SK-N-SH (cell line): ENCODE measurements at regions not wholly inside any gene's neighbourhood (a gene's known extent, or its start where the extent isn't known, plus 50 kb on each side); places are given as distances from the start of the nearest gene placed in this dataset.

Experiments
- CTCF ChIA-PET: fragments of 300-600, 350-600 bp; formaldehyde crosslinking; extraction: SDS; loops from one replicate; lab custom pipeline; 2021; lab: Yijun Ruan, JAX
- POLR2A ChIA-PET: fragments of 350-600 bp; sonication (Branson Sonifier 250); formaldehyde crosslinking; extraction: SDS; loops from one replicate; lab custom pipeline; 2020; ENCODE audit warnings: antibody characterized with exemption, inconsistent platforms; lab: Yijun Ruan, JAX
- DNase-seq: peaks from one replicate; pipeline ENCODE4 v3.0.0; 2012
- H2AFZ ChIP-seq: fragments of 200-600 bp; sonication (generic); 2 replicates; pipeline ENCODE4 v1.8.1; 2016; ENCODE audit warnings: antibody characterized with exemption, mild to moderate bottlenecking, low read depth
- H3F3A ChIP-seq: fragments of 200-600 bp; sonication (generic); replicated peaks from 2 replicates; pipeline ENCODE3; 2016; ENCODE audit warnings: antibody characterized with exemption, mild to moderate bottlenecking; ENCODE audit not compliant: insufficient read depth
- H3K27ac ChIP-seq, 2 experiments: fragments of 200-500 bp in 1 of 2; fragments of 200-600 bp in 1 of 2; sonication (Bioruptor generic) in 1 of 2; sonication (generic), shearing (Covaris generic) in 1 of 2; 2 replicates each; pipeline versions ENCODE4 v1.5.1 to v1.6.1; 2014 to 2016; ENCODE audit warnings: low read depth in 2 of 2, inconsistent platforms in 1 of 2, low read length in 1 of 2, mild to moderate bottlenecking in 1 of 2, mixed read lengths in 1 of 2
- H3K27me3 ChIP-seq: fragments of 200-600 bp; sonication (generic), shearing (Covaris generic); 2 replicates; pipeline ENCODE4 v1.6.1; 2016; ENCODE audit warnings: mixed run types; ENCODE audit not compliant: insufficient read depth
- H3K36me3 ChIP-seq, 2 experiments: fragments of 200-500 bp in 1 of 2; fragments of 200-600 bp in 1 of 2; sonication (Bioruptor generic) in 1 of 2; sonication (generic) in 1 of 2; replicated peaks in 1 of 2; 2 replicates each; pipeline versions ENCODE3 to v1.5.1; 2014 to 2016; ENCODE audit warnings: low read length in 1 of 2, mild to moderate bottlenecking in 1 of 2; ENCODE audit not compliant: insufficient read depth in 2 of 2, control insufficient read depth in 1 of 2
- H3K4me1 ChIP-seq, 2 experiments: fragments of 200-500 bp in 1 of 2; fragments of 200-600 bp in 1 of 2; sonication (Bioruptor generic) in 1 of 2; sonication (generic), shearing (Covaris generic) in 1 of 2; 2 replicates each; pipeline versions ENCODE4 v1.5.1 to v1.6.1; 2014 to 2016; ENCODE audit warnings: low read depth in 1 of 2, low read length in 1 of 2, mixed run types in 1 of 2; ENCODE audit not compliant: insufficient read depth in 2 of 2, control insufficient read depth in 1 of 2
- H3K4me2 ChIP-seq: fragments of 200-600 bp; sonication (generic), shearing (Covaris generic); 2 replicates; pipeline ENCODE4 v1.6.1; 2017; ENCODE audit warnings: mixed run types
- H3K4me3 ChIP-seq, 2 experiments: fragments of 200-500 bp in 1 of 2; fragments of 200-600 bp in 1 of 2; sonication (Bioruptor generic) in 1 of 2; sonication (generic), shearing (Covaris generic) in 1 of 2; 2 replicates each; pipeline versions ENCODE4 v1.5.1 to v1.8.1; 2014 to 2016; ENCODE audit warnings: low read depth in 2 of 2, inconsistent platforms in 1 of 2, low read length in 1 of 2, mild to moderate bottlenecking in 1 of 2, mixed read lengths in 1 of 2, moderate library complexity in 1 of 2
- H3K79me2 ChIP-seq: fragments of 200-600 bp; sonication (generic); 2 replicates; pipeline ENCODE4 v1.8.1; 2017; ENCODE audit warnings: mild to moderate bottlenecking; ENCODE audit not compliant: insufficient read depth
- H3K9ac ChIP-seq: fragments of 200-600 bp; sonication (generic); 2 replicates; pipeline ENCODE4 v1.6.1; 2017; ENCODE audit warnings: mixed run types
- H3K9me2 ChIP-seq: fragments of 200-600 bp; sonication (generic); 2 replicates; pipeline ENCODE4 v1.6.1; 2017; ENCODE audit warnings: mixed run types
- H3K9me3 ChIP-seq: fragments of 200-600 bp; sonication (generic); 2 replicates; pipeline ENCODE4 v1.6.1; 2017; ENCODE audit warnings: mixed run types, mild to moderate bottlenecking, moderate library complexity
- H4K20me1 ChIP-seq: fragments of 200-600 bp; sonication (generic); 2 replicates; pipeline ENCODE4 v1.6.1; 2017; ENCODE audit warnings: mild to moderate bottlenecking, mixed run types; ENCODE audit not compliant: insufficient read depth
- CHD2 ChIP-seq: fragments of 150-350 bp; IDR thresholded peaks from 2 replicates; pipeline ENCODE4 v1.6.1; 2018; ENCODE audit warnings: low read length; ENCODE audit not compliant: partially characterized antibody
- ELF1 ChIP-seq: IDR thresholded peaks from 2 replicates; pipeline ENCODE4 v1.4.0; 2012
- EP300 ChIP-seq, 2 experiments: IDR thresholded peaks; 2 replicates each; pipeline versions ENCODE4 v1.4.0 to v1.6.1; 2012; ENCODE audit warnings: borderline replicate concordance in 1 of 2, low read depth in 1 of 2, low read length in 1 of 2
- EZH2phosphoT487 ChIP-seq: fragments of 200-600 bp; sonication (generic); IDR thresholded peaks from 2 replicates; pipeline ENCODE4 v1.6.1; 2017; ENCODE audit warnings: low read depth, mixed run types, mild to moderate bottlenecking, antibody characterized with exemption, moderate library complexity, borderline replicate concordance
- FOSL2 ChIP-seq: IDR thresholded peaks from 2 replicates; pipeline ENCODE4 v1.4.0; 2012; ENCODE audit warnings: low read depth, mild to moderate bottlenecking, moderate library complexity, borderline replicate concordance
- FOXJ3 ChIP-seq: sonication (generic); formaldehyde crosslinking; IDR thresholded peaks from 2 replicates; pipeline ENCODE4 v1.5.1; 2020; ENCODE audit warnings: mild to moderate bottlenecking, missing genetic modification reagents
- FOXM1 ChIP-seq: IDR thresholded peaks from 2 replicates; pipeline ENCODE4 v1.4.0; 2012; ENCODE audit warnings: low read depth, mild to moderate bottlenecking
- JUND ChIP-seq: IDR thresholded peaks from 2 replicates; pipeline ENCODE4 v1.4.0; 2012
- MAX ChIP-seq: IDR thresholded peaks from 2 replicates; pipeline ENCODE4 v1.4.0; 2012; ENCODE audit warnings: low read depth
- MXI1 ChIP-seq: IDR thresholded peaks from 2 replicates; pipeline ENCODE4 v1.6.1; 2012; ENCODE audit warnings: mild to moderate bottlenecking, low read depth, low read length, improper control_type of control experiment
- NFIC ChIP-seq: IDR thresholded peaks from 2 replicates; pipeline ENCODE4 v1.4.0; 2012; ENCODE audit warnings: borderline replicate concordance
- NRF1 ChIP-seq: IDR thresholded peaks from 2 replicates; pipeline ENCODE4 v1.6.1; 2012; ENCODE audit warnings: low read depth, mild to moderate bottlenecking, low read length
- RCOR1 ChIP-seq: fragments of 150-350 bp; IDR thresholded peaks from 2 replicates; pipeline ENCODE4 v1.6.1; 2017; ENCODE audit warnings: antibody characterized with exemption, low read length
- RXRA ChIP-seq: IDR thresholded peaks from 2 replicates; pipeline ENCODE4 v1.4.0; 2012; ENCODE audit warnings: low read depth, mild to moderate bottlenecking, borderline replicate concordance
- SIN3A ChIP-seq: IDR thresholded peaks from 2 replicates; pipeline ENCODE4 v1.6.1; 2012; ENCODE audit warnings: low read depth, mild to moderate bottlenecking, low read length, moderate library complexity, borderline replicate concordance
- TAF1 ChIP-seq: IDR thresholded peaks from 2 replicates; pipeline ENCODE4 v1.6.1; 2012; ENCODE audit warnings: low read depth, mild to moderate bottlenecking, low read length, moderate library complexity, borderline replicate concordance
- TCF12 ChIP-seq: IDR thresholded peaks from 2 replicates; pipeline ENCODE4 v1.4.0; 2012
- TEAD4 ChIP-seq: IDR thresholded peaks from 2 replicates; pipeline ENCODE4 v1.4.0; 2012; ENCODE audit warnings: mild to moderate bottlenecking, borderline replicate concordance; ENCODE audit not compliant: insufficient read depth
- YY1 ChIP-seq: IDR thresholded peaks from 2 replicates; pipeline ENCODE4 v1.4.0; 2012; ENCODE audit warnings: low read depth, mild to moderate bottlenecking
- WGBS: methylation state at CpG from one replicate; pipeline ENCODE4 v1.1.6; 2017; ENCODE audit warnings: low lambda C conversion rate; 5-methylcytosine and 5-hydroxymethylcytosine counted together
- TF ChIP-seq, protein P1 (sequence below): fragments of 150-350 bp; IDR thresholded peaks from 2 replicates; pipeline ENCODE4 v1.6.1; 2017; ENCODE audit warnings: antibody characterized with exemption, low read length, low read depth, borderline replicate concordance
- TF ChIP-seq, protein P2 (sequence below): IDR thresholded peaks from 2 replicates; pipeline ENCODE4 v1.4.0; 2012; ENCODE audit warnings: low read depth, borderline replicate concordance

DNA sequence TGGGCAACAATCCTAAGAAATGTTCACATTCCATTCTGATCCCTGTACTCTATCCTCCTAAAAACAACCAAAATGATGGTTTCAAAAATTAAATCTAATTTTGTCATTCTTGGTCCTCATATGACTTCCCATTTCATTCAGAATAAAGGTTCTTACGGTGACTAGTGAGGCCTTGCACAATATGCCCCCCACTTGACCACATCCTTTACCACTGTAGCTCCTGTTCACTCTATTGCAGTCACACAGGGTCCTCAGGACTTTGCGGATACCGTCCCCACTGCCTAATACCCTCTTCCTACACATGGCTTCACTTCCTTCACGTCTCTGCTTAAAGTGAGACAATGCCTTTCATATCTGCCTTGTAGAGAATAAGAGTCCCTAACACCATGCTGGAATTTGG, 1058.7 kb upstream of the KLHL29 start:
- no peak for TF ChIP-seq FOXJ3 (CRISPR knock-in tag)
- TF ChIP-seq RXRA: no peak
- no peak for TF ChIP-seq JUND
- TF ChIP-seq RCOR1: no peak
- no peak for TF ChIP-seq NRF1
- TF ChIP-seq MXI1: no peak
- no peak for TF ChIP-seq EP300 (IDR thresholded peaks at IDR 0.05; ENCODE audit: borderline replicate concordance in 1 of 2, low read depth in 1 of 2, low read length in 1 of 2)
- TF ChIP-seq CHD2: no peak
- TF ChIP-seq MAX: no peak
- TF ChIP-seq EZH2phosphoT487: no peak
- no peak for TF ChIP-seq FOSL2
- no peak for TF ChIP-seq TEAD4
- Histone ChIP-seq H4K20me1 (no peaks in the 10 kb centered on the region), H3K27ac (no peak overlapping the region), H2AFZ (no peak overlapping the region), H3K79me2 (no peaks in the 10 kb centered on the region), H3K4me3 (no peak overlapping the region), H3K27me3 (no peaks in the 10 kb centered on the region), H3K9me3 (peaks cover 3% of the 10 kb centered on the region; the same call in 1 of the 2 replicates), H3K9me2 (no peaks in the 10 kb centered on the region), H3F3A (no peaks in the 10 kb centered on the region), H3K9ac (no peak overlapping the region), H3K36me3 (no peaks in the 10 kb centered on the region), H3K4me2 (no peak overlapping the region), H3K4me1 (peaks cover 0 to 6% of the 10 kb centered on the region in 2 experiments; a peak in 2 of 4 replicates)
- ChIA-PET CTCF (no interaction called here), POLR2A (no interaction called here)
- 27% methylated on average over 4 of the region's 4 CpGs for WGBS
- no peak for DNase-seq

DNA sequence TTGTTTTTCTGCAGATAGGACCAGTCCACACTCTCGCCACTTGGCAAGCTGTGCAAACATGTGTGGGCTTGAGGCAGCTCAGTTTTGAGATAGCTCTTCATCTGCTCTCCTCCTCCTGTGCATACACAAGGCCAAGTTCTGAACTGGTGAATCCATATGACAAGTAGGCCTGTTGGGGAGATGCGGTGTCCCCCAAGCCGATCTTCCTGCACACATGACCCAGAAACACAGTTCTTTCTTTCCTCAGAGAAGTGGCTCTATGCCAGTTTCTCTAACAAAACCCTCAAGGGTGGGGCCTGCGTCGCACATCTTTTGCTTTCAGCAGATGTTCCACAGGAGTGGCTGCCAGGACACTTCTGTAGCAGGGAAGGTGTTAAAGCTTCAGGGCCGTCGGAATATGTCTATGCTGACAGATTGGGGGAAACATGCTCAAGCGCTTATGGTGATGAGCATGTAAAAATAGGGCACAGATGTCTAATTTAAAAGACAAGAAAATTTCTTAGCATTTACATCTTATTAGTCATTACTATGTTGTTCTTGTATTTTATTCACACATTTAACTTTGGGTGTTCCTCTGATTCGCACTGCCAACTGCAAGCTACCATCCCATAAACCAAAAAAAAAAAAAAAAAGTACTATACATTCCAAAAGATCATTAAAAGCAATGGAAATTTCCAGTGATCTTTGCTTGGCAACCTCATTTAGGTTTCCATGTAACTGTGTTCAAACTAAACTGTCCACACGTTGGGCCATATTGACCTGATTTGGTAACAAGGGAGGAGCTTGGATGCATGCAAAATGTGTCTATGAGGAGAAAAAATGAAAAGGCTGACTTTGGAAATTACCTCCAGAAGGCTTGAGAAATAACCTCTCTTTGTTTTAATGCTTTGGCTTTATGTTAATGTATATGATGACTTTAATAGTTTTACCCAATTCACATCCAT, 1055.5 kb upstream of the KLHL29 start:
- H4K20me1 ChIP-seq: no peaks in the 10 kb centered on the region
- H3K27ac ChIP-seq: no peak overlapping the region
- peaks cover 0 to 6% of the 10 kb centered on the region in 2 experiments; a peak in 2 of 4 replicates for H3K4me1 ChIP-seq
- no peak overlapping the region for H3K9ac ChIP-seq
- no peaks in the 10 kb centered on the region for H3F3A ChIP-seq
- POLR2A ChIA-PET: no interaction called here
- no peak for DNase-seq
- 42% methylated on average over 10 of the region's 10 CpGs for WGBS
- H3K27me3 ChIP-seq: no peaks in the 10 kb centered on the region
- H3K4me2 ChIP-seq: no peak overlapping the region
- H2AFZ ChIP-seq: no peak overlapping the region
- no peaks in the 10 kb centered on the region for H3K36me3 ChIP-seq
- H3K9me3 ChIP-seq: no peaks in the 10 kb centered on the region
- CTCF ChIA-PET: interaction anchor here (0.6 to 2.2 kb wide), 3 partner anchors 26 to 1153 kb away, joined by 3 to 8 read pairs (median 7); no protein-coding TSS in a partner anchor
- H3K4me3 ChIP-seq: no peak overlapping the region
- no peak for TF ChIP-seq NFIC
- no peak for TF ChIP-seq RXRA
- no peak for TF ChIP-seq FOXJ3 (CRISPR knock-in tag)
- TF ChIP-seq TAF1: no peak
- TF ChIP-seq FOSL2: no peak
- no peak for TF ChIP-seq MAX
- TF ChIP-seq, protein P1, sequence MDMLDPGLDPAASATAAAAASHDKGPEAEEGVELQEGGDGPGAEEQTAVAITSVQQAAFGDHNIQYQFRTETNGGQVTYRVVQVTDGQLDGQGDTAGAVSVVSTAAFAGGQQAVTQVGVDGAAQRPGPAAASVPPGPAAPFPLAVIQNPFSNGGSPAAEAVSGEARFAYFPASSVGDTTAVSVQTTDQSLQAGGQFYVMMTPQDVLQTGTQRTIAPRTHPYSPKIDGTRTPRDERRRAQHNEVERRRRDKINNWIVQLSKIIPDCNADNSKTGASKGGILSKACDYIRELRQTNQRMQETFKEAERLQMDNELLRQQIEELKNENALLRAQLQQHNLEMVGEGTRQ: no peak
- no peak for TF ChIP-seq EP300 (IDR thresholded peaks at IDR 0.05; ENCODE audit: borderline replicate concordance in 1 of 2, low read depth in 1 of 2, low read length in 1 of 2)
- TF ChIP-seq ELF1: no peak
- TF ChIP-seq SIN3A: no peak
- TF ChIP-seq, protein P2, sequence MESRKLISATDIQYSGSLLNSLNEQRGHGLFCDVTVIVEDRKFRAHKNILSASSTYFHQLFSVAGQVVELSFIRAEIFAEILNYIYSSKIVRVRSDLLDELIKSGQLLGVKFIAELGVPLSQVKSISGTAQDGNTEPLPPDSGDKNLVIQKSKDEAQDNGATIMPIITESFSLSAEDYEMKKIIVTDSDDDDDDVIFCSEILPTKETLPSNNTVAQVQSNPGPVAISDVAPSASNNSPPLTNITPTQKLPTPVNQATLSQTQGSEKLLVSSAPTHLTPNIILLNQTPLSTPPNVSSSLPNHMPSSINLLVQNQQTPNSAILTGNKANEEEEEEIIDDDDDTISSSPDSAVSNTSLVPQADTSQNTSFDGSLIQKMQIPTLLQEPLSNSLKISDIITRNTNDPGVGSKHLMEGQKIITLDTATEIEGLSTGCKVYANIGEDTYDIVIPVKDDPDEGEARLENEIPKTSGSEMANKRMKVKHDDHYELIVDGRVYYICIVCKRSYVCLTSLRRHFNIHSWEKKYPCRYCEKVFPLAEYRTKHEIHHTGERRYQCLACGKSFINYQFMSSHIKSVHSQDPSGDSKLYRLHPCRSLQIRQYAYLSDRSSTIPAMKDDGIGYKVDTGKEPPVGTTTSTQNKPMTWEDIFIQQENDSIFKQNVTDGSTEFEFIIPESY: no peak
- no peak for TF ChIP-seq YY1
- no peak for TF ChIP-seq TEAD4
- TF ChIP-seq JUND: no peak
- TF ChIP-seq CHD2: no peak
- TF ChIP-seq FOXM1: no peak
- no peak for TF ChIP-seq TCF12
- no peaks in the 10 kb centered on the region for H3K79me2 ChIP-seq
- no peaks in the 10 kb centered on the region for H3K9me2 ChIP-seq
